HS-27A (cell line): ENCODE measurements at regions not wholly inside any gene's neighbourhood (a gene's known extent, or its start where the extent isn't known, plus 50 kb on each side); places are given as distances from the start of the nearest gene placed in this dataset.

ENCODE experiments used
- DNase-seq: peaks from one replicate; pipeline ENCODE4 v3.0.0-alpha.2; 2012; ENCODE audit warnings: low read depth, missing footprints

DNA sequence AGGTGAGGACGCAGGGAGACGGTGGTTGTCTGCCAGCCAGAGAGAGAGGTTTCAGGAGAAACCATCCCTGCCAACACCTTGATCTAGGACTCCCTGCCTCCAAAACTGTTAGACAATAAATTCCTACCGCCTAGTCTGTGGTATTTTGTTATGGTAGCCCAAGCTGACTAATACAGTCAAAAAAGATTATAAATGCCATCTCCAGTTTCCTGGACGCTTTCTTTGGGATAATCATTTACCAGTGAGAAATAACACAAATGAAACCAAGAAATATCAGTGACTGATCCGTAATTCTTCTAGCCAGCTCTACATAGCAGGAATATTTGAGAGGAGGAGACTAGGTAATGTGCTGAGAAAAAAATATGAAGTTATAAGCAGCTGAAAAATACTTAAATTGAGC is 707.8 kb upstream of the LMCD1 start:
- DNase-seq: no peak

DNA sequence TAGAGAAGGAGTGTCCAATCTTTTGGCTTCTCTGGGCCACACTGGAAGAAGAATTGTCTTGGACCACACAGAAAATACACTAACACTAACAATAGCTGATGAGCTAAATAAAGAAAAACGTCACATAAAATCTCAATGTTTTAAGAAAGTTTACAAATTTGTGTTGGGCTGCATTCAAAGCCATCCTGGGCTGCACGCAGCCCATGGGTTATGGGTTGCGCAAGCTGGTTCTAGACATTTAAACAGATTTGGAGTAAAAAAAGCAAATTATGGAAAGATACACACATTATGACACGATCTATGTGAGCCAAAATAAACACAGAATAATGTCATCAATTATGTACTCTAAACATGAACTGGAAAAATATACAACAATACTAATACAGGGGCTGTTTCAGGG is 703.3 kb upstream of the LMCD1 start:
- no peak for DNase-seq

GRCh38 chr3:7800006-7800780 is 701.4 kb upstream of the LMCD1 start:
- no peak for DNase-seq

DNA sequence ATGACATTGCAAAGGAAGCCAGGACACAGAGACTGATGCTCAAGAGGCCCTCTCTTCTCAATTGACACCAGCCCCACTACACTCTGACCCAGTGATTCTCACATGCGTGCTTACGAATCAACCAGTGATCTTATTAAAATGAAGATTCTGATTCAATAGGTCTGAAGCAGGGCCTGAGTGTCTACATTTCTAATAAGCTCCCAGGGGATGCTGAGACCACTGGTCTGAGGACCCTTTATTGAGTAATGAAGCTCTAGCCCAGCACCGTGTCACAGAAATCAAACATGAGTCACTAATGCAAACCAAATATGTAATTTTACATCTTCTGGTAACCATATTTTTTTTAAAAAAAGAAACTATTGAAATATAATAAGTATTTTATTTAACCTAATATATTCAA is 689.1 kb upstream of the LMCD1 start:
- no peak for DNase-seq

- DNase-seq: no peak
Measured at GRCh38 chr3:7813365-7813764, 688.3 kb upstream of the LMCD1 start.

- DNase-seq: no peak
Measured at GRCh38 chr3:7817239-7817638, 684.4 kb upstream of the LMCD1 start.

DNA sequence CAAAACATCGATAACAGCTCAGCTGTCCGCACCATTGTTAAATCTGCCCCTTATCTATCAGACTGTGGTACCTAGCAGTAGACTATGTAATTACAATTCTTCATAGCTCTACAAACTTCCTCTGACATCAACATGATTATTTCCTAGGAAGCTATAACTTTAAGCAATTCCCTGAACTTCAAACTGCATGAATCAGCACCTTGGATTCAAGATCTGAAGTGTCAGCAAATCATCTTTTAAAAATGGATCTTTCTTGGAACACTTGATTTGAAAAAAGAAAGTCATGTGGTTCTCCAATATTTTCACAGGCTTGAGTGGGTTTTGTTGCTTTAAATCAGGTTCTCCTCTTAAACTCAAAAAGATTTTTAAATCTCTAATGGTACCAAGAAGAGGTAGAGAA is 680.7 kb upstream of the LMCD1 start:
- DNase-seq: no peak

GRCh38 chr3:7821858-7822257 is 679.8 kb upstream of the LMCD1 start:
- no peak for DNase-seq

GRCh38 chr3:7841451-7841850 is 660.2 kb upstream of the LMCD1 start:
- DNase-seq: no peak

DNA sequence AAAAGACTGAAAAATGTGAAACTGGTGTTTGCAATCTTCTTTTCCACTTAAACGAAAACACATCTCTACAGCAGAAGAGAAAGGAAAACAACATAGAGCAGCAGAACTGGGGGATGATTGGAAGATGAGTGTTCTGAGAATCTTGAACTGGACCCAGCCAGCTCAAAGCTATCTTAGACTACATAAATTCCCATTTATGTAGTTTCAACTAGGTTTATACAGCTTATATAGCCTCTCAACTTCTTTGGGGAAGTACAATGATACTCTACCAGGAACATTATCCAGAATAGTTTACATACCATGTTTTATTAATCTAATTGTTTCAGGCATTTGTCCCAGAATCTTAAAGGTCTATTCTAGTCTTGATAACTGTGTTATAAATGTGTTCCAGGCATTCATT is 658.2 kb upstream of the LMCD1 start:
- no peak for DNase-seq

DNA sequence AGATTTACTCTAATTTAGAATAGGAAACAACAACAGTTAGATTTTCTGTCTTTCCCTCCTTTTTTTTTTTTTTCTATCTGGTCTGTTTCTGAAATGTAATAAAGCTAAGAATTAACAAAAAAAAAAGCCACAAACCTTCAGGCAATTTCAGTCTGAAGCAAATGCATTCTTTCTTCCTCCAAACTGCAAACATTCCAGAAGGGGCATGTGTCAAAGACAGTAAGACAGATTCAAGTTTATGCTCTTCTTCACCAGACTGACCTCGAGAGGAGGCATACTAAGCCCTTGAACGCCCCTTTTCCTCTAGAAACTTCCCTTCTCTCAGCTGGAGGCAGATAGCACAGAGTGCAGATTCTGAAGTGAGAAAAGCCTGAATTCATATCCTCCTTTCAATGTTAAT is 654.6 kb upstream of the LMCD1 start:
- DNase-seq: no peak

GRCh38 chr3:7847521-7847920 is 654.1 kb upstream of the LMCD1 start:
- DNase-seq: no peak

- DNase-seq: no peak
Measured at GRCh38 chr3:7854266-7854665, 647.4 kb upstream of the LMCD1 start.

- no peak for DNase-seq
Measured at GRCh38 chr3:7854721-7855120, 646.9 kb upstream of the LMCD1 start.

DNA sequence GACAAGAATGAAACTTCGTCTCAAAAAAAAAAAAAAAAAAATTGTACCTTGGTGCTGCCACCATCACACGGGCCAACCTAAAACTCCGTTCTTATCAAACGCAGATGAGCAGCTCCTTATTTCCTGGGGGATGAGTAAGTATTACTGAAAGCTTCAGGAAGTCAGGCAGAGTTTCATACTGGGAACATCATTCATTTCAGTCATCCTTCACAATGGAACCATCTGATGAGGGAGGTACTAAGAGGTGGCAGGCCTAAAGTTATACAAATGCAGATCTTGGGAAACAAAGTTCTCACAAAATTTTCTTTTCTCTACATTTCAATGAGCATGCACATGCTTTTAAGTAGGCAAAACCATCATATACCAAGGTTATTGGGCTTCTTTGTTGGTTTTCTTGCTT is 636.0 kb upstream of the LMCD1 start:
- no peak for DNase-seq

DNA sequence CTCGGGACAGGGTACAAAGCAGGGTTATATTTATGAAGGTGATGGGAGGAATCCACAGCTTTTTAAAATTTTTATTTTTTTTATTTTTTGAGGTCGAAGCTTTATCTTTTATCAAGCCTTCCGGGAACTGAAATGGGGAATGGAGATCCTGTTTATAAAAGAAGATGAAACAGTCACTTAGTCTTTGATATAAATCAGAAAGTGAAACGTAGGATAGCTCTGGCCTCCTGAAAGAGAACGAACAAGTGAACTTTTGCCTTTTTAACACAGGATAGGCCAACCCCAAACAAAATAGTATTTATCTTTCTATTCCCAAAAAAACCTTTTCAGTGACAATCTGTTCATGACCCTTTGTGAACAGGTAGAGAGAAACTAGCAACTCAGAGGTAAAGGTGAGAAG is 634.0 kb upstream of the LMCD1 start:
- no peak for DNase-seq

DNA sequence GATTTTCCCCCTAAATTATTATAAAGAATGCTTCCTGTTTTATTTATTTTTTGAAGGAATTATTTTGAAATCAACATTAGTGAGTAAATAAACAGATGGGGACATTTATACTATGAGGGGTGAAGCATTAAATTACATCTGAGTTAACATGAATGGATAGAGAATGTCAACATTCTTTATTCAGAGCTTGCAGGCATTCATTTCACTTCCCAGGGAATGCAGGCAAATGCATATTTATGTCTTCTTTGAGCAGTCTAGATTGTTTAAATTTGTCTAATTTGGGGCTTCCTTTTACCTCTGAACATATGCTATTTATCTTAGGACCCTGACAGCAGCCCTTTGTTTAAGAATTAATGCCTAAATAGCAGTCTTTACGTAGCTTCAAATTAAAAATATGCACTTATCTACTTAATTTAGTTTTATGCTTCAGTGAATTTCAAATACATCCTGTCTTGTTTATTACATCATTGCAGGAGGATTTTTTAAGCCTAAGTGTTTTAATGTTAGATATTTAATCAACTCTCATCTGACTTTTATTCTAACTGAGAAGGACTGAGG is 630.5 kb upstream of the LMCD1 start:
- DNase-seq: no peak

GRCh38 chr3:7874116-7874515 is 627.5 kb upstream of the LMCD1 start:
- DNase-seq: no peak

DNA sequence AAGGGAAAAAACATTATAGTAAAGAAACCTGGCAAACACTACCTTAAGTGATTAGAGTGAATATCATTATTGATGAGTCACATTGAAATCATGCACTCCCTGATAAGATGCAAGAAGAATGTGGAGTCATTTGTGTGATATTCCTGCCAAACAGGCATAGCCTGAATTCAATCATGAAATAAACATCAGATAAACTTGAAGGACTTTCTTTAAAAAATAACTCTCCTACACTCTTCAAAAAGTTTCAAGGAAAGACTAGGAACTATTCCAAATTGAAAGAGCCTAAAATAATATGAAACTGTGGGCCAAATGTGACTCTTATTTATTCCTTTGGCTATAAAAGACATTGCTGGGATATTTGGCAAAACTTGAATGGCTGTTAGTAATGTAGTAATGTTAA is 625.7 kb upstream of the LMCD1 start:
- DNase-seq: no peak

- DNase-seq: no peak
Measured at GRCh38 chr3:7876741-7877297, 624.8 kb upstream of the LMCD1 start.

GRCh38 chr3:7877312-7877711 is 624.3 kb upstream of the LMCD1 start:
- no peak for DNase-seq

- DNase-seq: no peak
Measured at GRCh38 chr3:7879572-7879971, 622.1 kb upstream of the LMCD1 start.

DNA sequence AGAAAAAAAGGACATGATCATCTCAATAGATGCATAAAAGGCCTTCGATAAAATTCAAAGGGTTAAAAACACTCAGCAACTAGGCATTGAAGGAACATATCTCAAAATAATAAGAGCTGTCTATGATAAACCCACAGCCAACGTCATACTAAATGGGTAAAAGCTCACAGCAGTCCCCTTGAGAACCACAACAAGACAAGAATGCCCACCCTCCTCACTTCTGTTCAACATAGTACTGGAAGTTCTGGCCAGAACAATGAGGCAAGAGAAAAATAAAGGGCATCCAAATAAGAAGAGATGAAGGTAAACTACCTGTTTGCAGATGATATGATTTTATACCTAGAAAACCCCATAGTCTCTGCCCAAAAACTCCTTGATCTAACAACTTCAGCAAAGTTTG is 619.7 kb upstream of the LMCD1 start:
- DNase-seq: no peak

DNA sequence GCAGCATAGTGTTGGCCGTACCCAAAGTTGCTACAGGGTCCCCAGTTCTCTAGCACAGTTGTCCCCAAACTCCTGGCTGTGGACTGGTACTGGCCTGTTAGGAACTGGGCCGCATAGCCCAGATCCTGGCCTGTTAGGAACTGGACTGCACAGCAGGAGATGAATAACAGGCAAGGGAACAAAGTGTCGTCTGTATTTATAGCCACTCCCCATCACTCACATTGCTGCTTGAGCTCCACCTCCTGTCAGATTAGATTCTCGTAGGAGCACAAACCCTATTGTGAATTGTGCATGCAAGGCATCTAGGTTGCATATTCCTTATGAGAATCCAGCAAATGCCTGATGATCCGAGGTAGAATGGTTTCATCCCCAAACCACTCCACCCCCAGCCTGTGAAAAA is 604.0 kb upstream of the LMCD1 start:
- no peak for DNase-seq
